Activated CD4-positive, alpha-beta T cell treated with anti-CD3 and anti-CD28 coated beads, Interleukin-2, amount 50 U/mL, for 4 hours (primary cell): ENCODE measurements at regions not wholly inside any gene's neighbourhood (a gene's known extent, or its start where the extent isn't known, plus 50 kb on each side); places are given as distances from the start of the nearest gene placed in this dataset.
"Not testable (repeated sequence)": the region's sequence is repeated elsewhere in the genome, so short reads cannot be mapped to it uniquely, and the experiment has no call there.

Source experiments
- DNase-seq, 2 experiments: peaks; one replicate each; pipeline ENCODE4 v3.0.0-alpha.2; 2020

DNA sequence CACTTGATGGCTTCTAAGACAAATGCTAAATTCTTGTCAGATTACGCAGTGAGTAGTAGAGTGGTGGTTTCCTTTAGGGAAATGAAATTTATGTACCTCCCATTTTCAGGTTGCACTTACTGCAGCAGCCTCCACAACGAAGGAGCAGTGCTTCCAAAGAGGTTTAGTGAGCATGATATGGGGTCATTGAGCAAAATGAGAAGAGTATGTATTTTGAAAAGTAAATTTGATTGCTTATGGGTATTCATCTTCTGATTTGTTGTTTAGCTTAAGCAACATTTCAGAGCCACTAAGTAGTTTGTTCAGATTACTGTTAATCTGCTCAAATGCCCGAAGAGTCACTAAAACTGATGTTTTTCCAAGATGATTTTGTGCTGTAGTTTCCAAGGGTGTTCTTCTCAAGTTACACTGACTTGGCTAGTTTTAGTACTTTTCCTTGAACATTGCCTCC, 493.6 kb downstream of the PCNX1 start:
- DNase-seq = no peak

DNA sequence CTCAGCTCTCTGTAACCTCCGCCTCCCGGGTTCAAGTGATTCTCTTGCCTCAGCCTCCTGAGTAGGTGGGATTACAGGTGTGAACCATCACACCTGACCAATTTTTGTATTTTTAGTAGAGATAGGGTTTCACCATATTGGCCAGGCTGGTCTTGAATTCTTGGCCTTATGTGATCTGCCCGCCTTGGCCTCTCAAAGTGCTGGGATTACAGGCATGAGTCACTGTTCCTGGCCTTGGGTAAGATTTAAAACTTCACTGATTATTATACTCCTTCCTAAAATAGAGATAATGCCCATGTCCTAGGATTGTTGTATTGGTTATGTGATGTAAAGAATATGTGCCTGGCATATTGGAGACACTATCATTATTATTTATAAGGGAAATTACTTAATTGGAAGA, 495.2 kb downstream of the PCNX1 start:
- not testable (repeated sequence) for DNase-seq

DNA sequence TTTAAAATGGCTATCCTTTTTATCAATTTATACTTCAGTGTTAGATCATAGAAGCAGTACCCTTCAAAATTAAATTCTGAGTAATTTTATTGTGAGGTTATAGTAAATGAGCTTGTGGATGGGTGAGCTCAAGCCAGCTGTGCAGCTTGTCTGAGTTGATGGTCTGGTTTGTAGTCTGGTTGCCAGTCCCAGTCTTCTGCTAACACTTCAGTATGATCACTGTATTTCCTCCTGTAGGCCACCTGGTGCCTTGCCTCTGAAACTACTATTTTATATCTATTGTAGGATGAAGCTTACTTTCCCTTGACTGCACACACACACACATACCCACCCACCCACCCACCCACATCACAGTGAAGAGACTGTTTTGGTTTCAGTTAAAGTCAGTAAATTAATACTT, 496.4 kb downstream of the PCNX1 start:
- DNase-seq = peak; percentile 13 to 22

DNA sequence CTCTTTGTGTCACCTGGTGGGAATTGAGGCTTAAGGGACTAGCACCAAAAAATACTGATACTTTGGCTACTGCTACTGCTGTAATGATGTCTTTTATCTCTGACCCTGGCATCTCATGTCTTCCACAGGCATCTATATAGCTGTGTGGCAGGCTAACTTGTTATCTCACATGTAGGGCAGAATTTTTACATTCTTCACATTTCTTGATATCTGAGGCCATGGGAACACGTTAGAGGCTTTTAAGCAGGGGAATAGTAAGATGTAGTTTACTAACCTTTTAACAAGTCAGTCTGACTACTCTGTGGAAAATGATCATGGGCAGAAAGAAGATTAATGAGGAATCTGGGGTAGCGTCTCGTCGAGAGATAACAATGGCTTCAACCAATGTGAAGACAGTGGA, 498.4 kb downstream of the PCNX1 start:
- DNase-seq = no peak

DNA sequence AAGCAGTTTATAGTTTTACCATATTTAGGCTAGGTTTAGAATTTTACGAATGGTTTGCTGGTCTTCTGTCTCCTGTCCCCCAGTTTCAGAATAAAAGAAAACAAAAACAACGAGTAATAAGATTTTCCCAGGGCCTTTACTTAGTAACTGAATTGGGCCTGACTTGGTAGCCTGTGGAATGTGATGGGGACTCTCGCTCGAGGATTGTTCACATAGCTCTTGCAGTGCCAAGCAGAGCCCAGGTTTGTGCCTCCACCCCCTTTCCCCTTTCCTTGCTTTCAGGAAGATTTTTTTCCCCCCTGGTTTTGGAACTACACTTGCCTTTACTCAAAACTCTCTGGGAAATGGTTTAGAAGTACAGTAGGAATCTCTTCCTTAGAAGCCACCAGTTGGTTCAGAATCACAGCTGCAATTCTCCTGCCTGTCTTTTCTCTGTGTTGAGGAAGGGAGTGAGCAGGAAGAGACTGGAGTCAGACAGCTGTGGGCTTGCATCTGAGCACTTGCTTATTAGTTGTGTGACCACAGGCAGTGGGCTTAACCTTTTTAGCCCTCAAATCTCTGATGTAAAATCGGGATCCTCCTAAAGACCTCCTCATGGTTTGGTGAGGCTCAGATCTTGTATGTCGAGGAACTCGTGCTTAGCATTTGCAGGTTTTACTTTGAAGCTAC, 501.2 kb downstream of the PCNX1 start:
- DNase-seq = no peak

DNA sequence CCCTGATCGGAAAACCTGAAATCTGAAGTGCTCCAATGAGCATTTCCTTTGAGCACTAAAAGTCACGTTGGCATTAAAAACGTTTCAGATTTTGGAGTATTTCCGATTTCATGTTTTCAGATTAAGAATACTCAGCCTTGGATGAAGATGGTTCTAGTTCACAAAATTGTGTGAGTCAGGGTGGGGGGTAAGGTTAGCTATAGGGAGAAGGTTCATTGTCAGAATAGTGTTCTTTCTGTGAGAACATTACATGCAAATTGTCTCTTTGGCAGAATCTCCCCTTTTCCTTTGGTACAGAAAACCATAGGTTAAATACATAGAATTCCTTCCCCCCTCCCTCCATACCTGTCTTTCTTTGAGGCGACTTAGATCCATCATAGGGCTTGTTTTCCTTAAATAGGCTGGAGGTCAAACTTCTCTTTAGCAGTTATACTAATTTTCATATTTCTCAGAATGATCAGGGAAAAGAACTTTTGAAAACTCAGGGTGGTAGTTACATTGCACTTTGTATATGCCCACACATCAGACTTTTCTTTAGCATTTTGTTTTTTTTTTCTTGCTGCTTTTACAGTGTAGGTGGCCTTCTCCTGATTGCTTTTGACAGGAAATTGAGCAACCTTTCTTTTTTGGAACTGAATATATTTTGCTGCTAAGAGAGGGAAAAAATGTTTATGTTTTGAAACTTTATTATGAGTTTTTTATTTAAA, 503.5 kb downstream of the PCNX1 start:
- no peak for DNase-seq

DNA sequence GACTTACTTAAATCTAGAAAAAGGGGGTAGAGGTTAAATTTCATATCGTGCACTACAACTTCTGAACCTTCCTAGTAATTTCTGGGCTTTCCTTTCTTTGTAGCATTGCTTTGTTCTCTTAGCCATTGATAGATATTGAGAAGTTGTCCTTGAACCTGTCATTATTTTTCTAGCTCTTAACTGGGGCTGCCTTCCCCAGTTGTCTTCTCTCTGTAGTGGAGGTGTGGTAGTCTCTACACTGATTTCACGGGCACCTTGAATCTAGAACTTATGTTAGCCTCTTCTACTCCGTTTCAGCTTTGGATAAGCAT, 504.0 kb downstream of the PCNX1 start:
- no peak for DNase-seq

DNA sequence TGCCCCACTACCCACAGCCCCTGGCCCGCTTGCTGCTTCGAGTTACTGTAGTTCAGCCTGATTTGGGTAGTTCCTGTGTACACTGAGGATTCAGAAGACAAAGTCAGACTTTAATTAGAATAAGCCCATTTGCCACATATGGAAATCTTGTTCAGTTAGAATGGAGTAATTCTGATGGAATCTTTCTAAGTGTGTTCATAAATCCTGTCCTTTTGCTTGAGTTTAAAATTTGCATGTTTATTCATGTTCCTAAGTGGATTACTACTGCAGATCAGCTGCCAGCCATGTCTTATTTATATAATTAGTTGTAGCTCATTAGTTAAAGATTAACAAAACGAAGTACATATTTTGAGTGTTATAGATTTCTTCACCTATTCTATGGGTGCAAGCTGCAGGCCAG, 504.5 kb downstream of the PCNX1 start:
- no peak for DNase-seq

DNA sequence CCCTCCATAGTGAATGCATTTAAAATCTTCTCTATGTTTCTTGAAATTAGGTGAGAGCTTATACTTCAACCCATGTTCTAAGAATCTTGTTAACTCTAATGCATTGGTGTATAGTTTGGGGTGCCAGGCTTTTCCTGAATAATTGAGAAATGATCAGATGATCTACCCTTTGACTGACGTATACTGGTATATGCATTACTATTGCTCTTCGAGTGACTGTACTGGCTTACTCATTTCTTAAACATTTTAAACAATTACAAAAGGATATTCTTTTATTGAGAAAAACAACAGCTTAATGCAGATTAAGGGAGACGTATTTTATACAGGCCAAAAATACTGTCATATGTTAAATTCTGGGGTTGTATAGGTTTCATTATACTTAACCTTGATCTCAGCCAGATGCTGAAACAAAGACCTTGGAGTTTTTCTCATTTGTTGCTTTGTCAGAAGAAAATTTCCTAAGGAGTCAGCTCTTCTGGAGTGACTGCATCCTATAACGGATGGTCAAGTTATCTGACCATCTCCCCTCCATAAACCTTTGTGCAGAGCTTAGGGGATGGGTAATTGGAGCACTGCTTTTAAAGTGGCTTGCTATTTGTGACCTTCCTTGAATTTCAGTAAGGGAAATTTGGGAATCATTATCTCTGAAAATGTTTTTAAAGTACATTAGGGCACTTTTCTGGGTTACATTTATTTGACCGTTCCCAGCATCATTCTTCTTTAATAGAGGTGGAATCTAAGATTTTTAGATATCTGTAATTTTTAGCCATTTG, 507.6 kb downstream of the PCNX1 start:
- no peak for DNase-seq

DNA sequence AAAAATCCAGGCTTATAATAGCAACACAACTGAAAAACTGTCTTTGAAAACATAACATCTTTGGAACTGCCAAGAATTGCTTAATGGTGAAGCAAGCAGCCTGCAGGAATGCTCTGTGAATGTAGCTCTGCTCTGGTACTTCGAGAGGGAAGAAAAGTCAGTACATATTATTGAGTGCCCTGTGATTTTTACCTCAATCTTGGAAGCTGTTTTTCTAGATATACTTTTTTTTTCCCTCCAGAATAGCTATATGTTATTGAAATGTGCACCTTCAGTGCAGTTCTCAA, 508.1 kb downstream of the PCNX1 start:
- DNase-seq = no peak

DNA sequence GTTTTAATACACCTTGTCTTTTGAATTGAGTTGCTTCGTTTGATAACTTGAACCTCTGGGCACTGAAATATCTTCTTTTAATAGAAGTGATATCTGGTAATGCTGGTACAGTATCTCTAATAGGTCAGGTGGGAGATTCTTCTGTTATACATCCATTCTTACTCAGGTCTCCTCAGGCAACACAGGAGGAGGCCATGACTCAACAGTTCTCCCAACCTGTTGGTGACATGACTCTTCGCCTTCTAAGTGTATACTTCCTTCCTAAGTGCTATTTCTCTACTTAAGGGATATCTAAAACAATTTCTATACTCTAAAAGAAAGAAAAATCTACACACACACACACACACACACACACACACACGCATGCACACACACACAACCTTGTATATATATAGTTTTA, 509.1 kb downstream of the PCNX1 start:
- no peak for DNase-seq

DNA sequence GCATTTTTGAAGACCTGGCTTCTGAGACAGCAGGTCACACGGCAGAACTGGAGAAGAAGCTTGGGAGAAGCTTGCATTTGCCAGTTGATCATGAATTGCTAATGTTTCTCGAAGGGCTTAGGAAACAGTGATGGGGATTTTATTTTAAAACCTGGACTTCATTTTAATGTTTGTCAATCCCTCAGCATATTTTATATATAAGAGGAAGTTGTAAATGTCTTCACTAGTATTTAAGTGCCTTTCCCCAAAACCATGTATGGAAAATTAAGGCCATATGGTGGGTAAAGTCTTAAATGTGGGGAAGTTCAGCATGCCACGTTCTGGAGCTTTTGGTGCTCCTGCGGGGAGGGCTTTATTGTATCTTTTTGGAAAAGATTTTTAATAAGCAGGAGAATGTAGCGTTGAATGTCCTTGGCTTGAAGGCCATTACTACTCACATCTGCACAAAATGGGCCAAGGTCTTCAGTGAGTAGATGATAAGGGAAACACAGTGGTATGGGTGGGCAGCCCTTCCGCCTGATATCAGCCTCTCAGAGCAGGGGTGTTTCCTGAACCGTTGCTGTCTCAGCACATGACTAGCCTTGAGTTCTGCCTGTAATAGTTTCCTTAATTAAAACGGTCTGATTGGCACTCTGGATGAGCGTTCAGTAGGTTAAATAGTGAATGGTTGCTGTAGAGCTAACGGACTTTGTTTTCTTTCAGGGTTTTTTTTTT, 511.4 kb downstream of the PCNX1 start:
- no peak for DNase-seq

DNA sequence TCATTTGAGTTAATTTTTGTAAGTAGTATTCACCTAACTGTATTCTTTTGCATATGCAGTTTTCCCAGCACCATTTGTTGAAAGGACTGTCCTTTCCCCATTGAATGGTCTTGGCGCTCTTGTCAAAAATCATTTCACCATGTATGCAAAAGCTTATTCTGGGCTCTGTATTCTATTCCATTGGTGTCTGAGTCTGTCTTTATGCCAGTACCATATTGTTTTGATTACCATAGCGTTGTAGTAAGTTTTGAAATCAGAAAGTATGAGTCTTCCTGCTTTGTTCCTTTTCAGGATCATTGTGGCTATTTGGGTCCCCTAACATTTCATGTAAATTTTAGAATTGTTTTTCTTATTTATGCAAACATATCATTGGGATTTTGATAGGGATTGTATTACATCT, 508.7 kb upstream of the RGS6 start:
- no peak for DNase-seq

DNA sequence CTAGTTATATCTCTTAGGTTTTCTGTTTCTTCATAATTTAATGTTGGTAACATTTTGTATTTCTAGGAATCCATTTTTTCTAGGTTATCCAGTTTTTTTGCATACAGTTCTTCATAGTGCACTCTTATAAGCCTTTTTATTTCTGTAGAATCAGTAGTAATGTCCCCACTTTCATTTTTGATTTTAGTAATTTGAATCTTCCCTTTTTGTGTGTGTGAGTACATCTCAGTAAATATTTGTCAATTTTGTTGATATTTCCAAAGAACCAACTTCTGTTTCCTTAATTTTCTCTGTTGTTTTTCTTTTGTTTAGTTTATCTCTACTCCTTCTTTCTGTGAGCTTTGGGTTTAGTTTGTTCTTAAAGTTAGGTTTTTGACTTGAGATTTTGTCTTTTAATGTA, 507.3 kb upstream of the RGS6 start:
- DNase-seq = no peak

DNA sequence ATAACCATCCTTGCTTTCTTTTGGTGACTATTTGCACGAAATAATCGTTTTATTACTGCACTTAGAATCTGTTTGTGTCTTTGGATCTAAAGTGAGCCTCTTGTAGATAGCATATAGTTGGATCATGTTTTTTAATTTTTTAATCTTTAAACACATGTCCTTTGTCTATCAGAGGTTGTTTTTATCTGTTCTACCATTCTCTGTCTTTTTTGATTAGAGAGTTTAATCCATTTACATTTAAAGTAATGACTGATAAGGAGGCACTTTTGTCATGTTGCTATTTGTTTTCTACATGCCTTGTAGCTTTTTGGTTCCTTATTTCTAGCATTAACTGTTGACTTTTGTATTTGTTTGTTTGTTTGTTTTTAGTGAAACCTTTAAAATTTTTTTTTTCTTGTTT, 506.2 kb upstream of the RGS6 start:
- DNase-seq = no peak

DNA sequence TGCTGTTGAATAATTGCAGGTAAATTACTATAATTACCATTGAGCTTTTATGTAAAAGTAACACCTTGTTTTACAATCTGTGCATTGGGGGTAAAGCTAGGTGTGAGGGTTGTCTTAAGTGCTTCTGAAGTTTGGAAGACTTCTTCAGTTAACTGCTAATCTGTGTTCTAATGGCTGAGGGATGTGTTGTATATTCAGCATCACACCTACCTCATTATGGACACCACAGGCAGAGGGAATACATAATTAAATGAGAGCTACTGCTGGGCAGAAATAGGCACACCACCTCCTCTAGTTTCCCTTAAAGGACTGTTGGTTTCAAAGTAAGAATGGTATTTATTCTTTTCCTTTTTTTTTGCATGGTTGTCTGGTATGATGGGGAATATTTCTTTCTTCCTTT, 502.3 kb upstream of the RGS6 start:
- no peak for DNase-seq

DNA sequence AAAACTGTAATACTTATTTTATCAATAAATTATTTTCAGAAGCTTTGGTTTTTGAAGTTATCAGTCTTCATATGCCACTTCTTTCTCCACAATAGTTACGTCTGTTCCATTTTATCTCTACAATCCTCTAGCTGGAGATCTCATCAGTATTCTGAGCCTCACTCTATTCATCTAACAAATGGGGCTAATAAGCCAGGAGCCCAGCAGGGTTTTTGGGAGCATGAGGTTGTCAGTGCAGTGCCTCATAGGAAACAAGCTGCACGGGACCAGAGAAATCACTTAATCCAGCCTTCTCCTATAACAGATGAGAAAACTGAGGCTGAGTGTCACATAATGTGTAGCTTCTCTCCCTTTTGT, 501.9 kb upstream of the RGS6 start:
- no peak for DNase-seq

DNA sequence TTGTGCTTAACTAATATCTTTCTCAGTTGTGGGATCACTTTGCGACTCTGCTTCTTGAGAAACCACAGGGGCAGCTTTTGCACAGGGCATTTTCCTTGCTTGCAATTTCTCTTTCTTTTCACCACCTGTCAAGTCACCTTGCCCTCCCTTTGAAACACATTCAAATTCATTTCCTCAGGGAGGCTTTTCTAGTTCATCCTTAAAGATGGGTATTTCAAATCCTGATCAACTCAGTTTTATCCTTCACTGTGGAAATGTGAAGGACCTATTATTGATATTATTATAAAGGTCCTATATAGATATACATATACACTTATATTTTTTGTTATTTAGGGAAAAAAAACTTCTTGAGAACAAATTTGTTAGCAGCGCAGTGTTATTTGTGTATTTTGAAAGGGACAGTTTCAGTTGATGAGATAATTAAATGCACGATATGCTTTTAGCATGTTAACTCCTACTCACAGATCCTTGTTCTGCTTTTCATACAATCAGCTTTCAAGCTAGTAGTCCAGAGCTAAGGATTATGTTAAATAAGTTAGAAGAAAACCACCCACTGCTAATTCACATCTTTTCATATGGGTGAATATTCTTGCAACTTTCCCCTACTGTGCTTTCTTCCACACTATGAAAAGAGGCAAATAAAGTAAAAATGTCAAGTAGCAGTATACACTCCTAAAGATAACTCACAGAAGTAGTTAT, 501.4 kb upstream of the RGS6 start:
- DNase-seq = no peak

DNA sequence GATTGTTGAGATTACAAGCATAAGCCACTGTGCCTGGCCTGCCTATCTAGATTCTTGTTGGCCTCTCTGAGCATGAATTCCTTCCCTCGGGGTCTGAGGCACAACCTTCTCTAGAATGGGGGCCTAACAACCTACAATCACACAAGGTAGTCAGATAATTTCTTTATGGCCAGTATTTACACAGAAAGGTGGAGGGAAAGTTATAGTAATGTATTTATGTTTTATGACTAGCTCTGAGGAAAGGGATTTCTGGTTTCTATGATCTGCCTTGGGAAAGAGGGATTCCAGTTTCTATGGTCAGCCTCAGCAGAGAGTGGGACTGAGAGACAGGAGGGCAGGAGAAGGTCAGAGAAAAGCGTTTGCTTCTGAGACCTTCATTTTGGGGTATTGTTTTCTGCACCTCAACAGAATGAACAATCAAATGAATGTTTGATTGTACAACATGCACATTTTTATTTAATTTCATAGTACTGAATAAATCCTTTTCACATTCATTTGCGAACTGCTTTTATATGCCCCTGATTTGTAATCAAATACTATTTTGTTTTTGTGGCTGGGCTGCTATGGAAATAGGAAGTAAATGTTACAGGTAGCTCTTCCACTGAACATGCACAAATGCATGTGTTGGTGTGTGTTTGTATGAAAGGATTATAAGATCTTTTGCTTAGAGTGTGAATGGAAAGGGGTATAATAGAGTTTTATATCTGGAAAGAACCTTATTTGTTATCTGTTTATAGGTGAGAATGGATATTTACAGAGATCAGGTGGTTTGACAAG, 499.7 kb upstream of the RGS6 start:
- DNase-seq = no peak

DNA sequence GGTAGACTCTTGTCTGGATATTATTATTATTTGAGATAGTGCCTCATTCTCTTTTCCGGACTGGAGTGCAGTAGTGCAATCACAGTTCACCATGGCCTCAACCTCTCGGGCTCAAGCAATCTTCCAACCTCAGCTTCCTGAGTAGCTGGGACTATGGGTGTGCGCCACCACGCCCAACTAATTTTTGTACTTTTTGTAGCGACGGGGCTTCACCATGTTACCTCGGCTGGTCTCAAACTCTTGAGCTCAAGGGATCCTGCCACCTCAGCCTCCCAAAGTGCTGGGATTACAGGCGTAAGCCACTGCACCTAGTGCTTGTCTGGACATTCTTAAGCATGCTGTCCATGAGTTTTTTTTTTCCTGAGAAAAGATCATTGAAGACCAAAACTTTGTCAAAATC, 498.9 kb upstream of the RGS6 start:
- no peak for DNase-seq

DNA sequence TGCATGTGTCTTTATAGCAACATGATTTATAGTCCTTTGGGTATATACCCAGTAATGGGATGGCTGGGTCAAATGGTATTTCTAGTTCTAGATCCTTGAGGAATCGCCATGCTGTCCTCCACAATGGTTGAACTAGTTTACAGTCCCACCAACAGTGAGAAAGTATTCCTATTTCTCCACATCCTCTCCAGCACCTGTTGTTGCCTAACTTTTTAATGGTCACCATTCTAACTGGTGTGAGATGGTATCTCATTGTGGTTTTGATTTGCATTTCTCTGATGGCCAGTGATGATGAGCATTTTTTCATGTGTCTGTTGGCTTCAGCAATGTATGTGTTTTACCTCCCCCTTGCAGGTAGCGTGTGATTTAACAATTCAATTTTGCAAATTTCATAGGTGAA, 496.6 kb upstream of the RGS6 start:
- not testable (repeated sequence) for DNase-seq

DNA sequence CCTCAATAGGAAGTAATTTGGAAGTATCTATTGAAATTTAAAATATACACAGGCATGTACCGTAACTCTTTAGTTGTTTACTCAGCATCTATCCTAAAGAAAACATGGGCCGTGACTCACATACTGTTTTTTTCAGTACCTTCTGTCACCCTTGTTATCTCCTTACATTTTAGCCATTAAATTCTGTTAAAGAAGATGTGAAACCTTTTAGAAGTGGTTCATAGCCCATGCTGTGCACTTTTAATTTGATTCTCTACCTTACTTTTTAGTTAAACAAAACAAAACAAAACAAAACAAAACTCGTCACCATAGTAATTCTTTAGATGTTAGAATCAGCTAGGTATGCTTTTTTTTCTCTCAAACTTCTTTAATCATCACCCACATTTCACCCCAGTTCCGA, 494.4 kb upstream of the RGS6 start:
- DNase-seq = no peak

DNA sequence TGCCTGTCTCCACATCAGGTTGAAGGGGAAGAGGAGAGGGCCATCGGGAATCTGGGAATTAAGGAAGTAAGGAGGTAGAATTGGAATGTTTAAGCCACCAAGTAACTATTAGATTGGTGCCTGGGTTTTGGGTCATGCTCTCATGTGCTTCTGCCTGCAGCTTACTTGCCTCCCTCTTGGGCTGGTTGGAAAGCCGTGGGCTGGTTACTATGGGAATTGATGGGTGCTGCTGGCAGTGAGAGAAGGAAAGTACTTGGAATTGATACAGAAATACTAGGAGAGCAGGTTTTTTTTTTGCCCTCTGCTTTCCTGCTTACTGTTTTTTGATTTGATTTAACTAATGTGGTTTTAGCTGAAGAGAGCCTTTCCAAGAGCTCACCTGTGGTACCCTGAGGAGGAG, 493.5 kb upstream of the RGS6 start:
- no peak for DNase-seq
